Calu3 (cell line): ENCODE measurements at regions not wholly inside any gene's neighbourhood (a gene's known extent, or its start where the extent isn't known, plus 50 kb on each side); places are given as distances from the start of the nearest gene placed in this dataset.

Source experiments
- BruUV-seq: library from RNA; stranded (reverse); fragments of 400-500 nt; replicated peaks from 2 replicates; lab custom pipeline; 2021; lab: Mats Ljungman, UMichigan
- CTCF ChIA-PET: fragments of 300-600 bp; sonication (Branson Sonifier 250); formaldehyde crosslinking; loops from one replicate; lab custom pipeline; 2022; ENCODE audit warnings: antibody characterized with exemption; lab: Charles Lee
- DNase-seq: peaks from one replicate; pipeline ENCODE4 v3.0.0; 2022
- H3K27ac Mint-ChIP-seq: one replicate; pipeline ENCODE4 v1.8.0; 2022; ENCODE audit warnings: mixed read lengths; ENCODE audit not compliant: unreplicated experiment
- H3K27me3 Mint-ChIP-seq: one replicate; pipeline ENCODE4 v1.8.0; 2022; ENCODE audit warnings: mixed read lengths; ENCODE audit not compliant: unreplicated experiment
- H3K36me3 Mint-ChIP-seq: one replicate; pipeline ENCODE4 v1.8.0; 2022; ENCODE audit warnings: mild to moderate bottlenecking, moderate library complexity, mixed read lengths; ENCODE audit not compliant: insufficient read depth, unreplicated experiment
- H3K4me1 Mint-ChIP-seq: one replicate; pipeline ENCODE4 v1.8.0; 2022; ENCODE audit warnings: mild to moderate bottlenecking, low read depth, mixed read lengths; ENCODE audit not compliant: unreplicated experiment
- H3K4me3 Mint-ChIP-seq: one replicate; pipeline ENCODE4 v1.8.0; 2022; ENCODE audit warnings: mild to moderate bottlenecking, low read depth, moderate library complexity, mixed read lengths; ENCODE audit not compliant: unreplicated experiment
- H3K9me3 Mint-ChIP-seq: one replicate; pipeline ENCODE4 v1.8.0; 2022; ENCODE audit warnings: low read depth, mixed read lengths; ENCODE audit not compliant: unreplicated experiment
- intact Hi-C: fragments of 100-400 bp; cut with micrococcal nuclease; formaldehyde crosslinking; loops from one replicate; pipeline ENCODE4 v1.10.0; 2022; ENCODE audit not compliant: unreplicated experiment
- TF ChIP-seq, protein P1 (sequence below): fragments of 200-600 bp; IDR thresholded peaks from one replicate; pipeline ENCODE4 v1.8.0; 2022; ENCODE audit warnings: antibody characterized with exemption; ENCODE audit not compliant: unreplicated experiment

DNA sequence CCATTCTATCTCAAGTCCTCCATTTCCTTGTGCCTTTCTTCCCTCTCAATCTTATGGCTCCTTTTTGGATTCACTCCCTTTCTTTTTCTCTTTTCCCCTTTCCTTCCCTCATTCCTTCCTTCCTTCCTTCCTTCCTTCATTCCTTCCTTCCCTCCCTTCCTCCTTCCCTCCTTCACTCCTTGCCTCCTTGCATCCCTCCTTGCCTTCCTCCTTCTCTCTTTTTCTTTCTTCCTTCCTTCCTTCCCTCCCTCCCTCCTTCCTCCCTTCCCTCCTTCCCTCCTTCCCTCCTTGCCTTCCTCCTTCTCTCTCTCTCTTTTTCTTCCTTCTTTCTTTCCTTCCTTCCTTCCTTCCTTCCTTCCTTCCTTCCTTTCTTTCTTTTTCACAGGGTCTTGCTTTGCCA is 120.1 kb downstream of the SAMD9 start:
- H3K27ac Mint-ChIP-seq, result no peak overlapping the region
- TF ChIP-seq, protein P1, sequence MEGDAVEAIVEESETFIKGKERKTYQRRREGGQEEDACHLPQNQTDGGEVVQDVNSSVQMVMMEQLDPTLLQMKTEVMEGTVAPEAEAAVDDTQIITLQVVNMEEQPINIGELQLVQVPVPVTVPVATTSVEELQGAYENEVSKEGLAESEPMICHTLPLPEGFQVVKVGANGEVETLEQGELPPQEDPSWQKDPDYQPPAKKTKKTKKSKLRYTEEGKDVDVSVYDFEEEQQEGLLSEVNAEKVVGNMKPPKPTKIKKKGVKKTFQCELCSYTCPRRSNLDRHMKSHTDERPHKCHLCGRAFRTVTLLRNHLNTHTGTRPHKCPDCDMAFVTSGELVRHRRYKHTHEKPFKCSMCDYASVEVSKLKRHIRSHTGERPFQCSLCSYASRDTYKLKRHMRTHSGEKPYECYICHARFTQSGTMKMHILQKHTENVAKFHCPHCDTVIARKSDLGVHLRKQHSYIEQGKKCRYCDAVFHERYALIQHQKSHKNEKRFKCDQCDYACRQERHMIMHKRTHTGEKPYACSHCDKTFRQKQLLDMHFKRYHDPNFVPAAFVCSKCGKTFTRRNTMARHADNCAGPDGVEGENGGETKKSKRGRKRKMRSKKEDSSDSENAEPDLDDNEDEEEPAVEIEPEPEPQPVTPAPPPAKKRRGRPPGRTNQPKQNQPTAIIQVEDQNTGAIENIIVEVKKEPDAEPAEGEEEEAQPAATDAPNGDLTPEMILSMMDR, result no peak
- H3K4me1 Mint-ChIP-seq, result no peaks in the 10 kb centered on the region
- no peaks in the 10 kb centered on the region for H3K9me3 Mint-ChIP-seq
- no peaks in the 10 kb centered on the region for H3K36me3 Mint-ChIP-seq
- CTCF ChIA-PET, result no interaction called here
- BruUV-seq, result no TSS peak
- no peak overlapping the region for H3K4me3 Mint-ChIP-seq
- H3K27me3 Mint-ChIP-seq, result no peaks in the 10 kb centered on the region
- intact Hi-C loops, result no loop called here
- no peak for DNase-seq

DNA sequence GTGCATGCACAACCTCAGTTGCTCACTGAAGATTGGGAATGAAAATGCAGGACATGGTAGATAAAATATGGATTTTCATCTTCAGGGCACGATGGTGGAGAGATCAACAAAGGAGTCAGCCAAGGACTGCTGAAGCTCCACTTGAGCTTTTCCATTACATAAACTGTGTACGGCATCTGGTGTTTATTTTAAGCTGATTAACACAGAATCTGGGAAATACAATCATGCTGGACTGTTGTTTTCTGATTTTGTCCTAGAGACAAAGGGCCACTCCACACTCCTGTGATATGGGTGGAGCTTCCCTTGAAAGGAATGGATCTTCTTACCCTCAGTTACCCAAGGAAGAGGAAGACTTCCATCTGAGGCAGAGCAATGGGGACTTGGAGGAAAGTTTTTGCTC is 120.6 kb downstream of the SAMD9 start:
- Mint-ChIP-seq H3K27me3 (no peaks in the 10 kb centered on the region), H3K4me1 (no peaks in the 10 kb centered on the region), H3K9me3 (no peaks in the 10 kb centered on the region), H3K4me3 (no peak overlapping the region), H3K36me3 (no peaks in the 10 kb centered on the region), H3K27ac (no peak overlapping the region)
- DNase-seq, result no peak
- TF ChIP-seq, protein P1, result no peak
- intact Hi-C loops, result no loop called here
- no TSS peak for BruUV-seq
- CTCF ChIA-PET, result no interaction called here

DNA sequence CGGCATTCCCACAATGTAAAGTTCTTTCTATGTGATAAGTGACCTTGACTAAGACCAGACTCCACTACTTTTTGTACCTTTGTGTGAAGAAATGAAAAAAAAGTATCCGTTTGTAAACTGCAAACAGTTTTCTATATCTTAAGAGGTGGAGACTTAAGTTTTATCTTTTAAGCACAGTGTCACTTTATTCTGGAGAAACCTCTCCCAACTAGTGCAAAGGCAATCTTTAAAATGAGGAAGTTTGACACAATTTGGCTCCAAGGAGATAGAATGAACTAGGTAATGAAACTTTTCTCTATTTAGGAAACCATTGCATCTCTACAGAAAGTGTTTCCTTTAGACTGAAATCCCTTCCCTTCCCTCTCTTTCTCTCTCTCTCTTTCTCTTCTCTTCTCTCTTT is 122.9 kb downstream of the SAMD9 start:
- intact Hi-C loops, result no loop called here
- H3K9me3 Mint-ChIP-seq, result no peaks in the 10 kb centered on the region
- H3K27ac Mint-ChIP-seq, result no peak overlapping the region
- CTCF ChIA-PET, result no interaction called here
- TF ChIP-seq, protein P1, result no peak
- no peaks in the 10 kb centered on the region for H3K36me3 Mint-ChIP-seq
- H3K27me3 Mint-ChIP-seq, result no peaks in the 10 kb centered on the region
- DNase-seq, result no peak
- H3K4me1 Mint-ChIP-seq, result no peaks in the 10 kb centered on the region
- no TSS peak for BruUV-seq
- H3K4me3 Mint-ChIP-seq, result no peak overlapping the region

DNA sequence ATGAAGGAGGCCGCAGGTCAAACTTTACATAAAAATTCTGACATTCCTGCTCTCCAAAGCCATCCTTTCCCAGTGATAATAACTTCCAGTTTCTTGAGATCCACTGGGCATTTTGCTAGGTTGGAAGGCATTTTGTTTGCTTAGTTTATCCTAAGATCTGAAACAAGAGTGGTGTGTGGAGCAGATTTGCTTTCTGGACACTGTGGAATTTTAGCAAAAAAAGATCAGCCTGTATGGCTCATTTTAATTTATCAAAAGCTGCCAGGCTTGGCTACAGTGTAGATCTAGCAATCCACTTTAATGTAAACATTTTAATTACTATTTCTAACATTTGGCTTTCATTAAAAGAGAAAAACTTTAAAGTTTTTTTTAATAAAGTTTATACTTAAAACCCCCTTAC is 124.8 kb downstream of the SAMD9 start:
- H3K4me3 Mint-ChIP-seq, result no peak overlapping the region
- H3K27ac Mint-ChIP-seq, result no peak overlapping the region
- TF ChIP-seq, protein P1, result no peak
- no peaks in the 10 kb centered on the region for H3K27me3 Mint-ChIP-seq
- H3K9me3 Mint-ChIP-seq, result no peaks in the 10 kb centered on the region
- no TSS peak for BruUV-seq
- DNase-seq, result no peak
- no peaks in the 10 kb centered on the region for H3K36me3 Mint-ChIP-seq
- H3K4me1 Mint-ChIP-seq, result no peaks in the 10 kb centered on the region
- intact Hi-C loops, result no loop called here
- CTCF ChIA-PET, result no interaction called here
